AG10803 (cell line): ENCODE measurements at regions not wholly inside any gene's neighbourhood (a gene's known extent, or its start where the extent isn't known, plus 50 kb on each side); places are given as distances from the start of the nearest gene placed in this dataset.

ENCODE experiments used
- DNase-seq: peaks from one replicate; pipeline ENCODE4 v3.0.0; 2010; ENCODE audit warnings: low read depth
- H3K4me3 ChIP-seq: 2 replicates; pipeline ENCODE4 v1.5.1; 2011; ENCODE audit warnings: mild to moderate bottlenecking, low read length, control low read depth
- CTCF ChIP-seq: conservative IDR thresholded peaks from 2 replicates; pipeline ENCODE4 v1.5.1; 2011; ENCODE audit warnings: mild to moderate bottlenecking, low read length, control low read depth, inconsistent platforms

DNA sequence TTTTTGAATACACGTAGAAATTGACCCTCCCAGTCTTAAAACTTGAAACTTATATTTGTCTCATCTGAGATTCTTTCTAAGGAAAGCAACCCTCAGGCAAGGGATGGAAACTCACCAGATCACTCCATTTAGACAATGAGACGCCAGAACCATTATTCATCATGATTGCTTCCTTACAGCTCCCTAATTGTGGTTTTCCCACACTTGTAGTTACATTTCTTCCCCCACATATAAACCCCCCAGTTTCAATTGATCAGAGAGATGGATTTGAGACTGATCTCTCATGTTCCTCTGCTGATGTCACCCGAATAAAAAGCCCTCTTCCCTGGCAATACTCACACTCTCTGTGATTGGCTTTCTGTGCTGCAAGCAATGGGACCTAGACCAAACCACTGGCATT is 197.9 kb upstream of the STARD13 start:
- peak; percentile 36 for DNase-seq
- no peak for TF ChIP-seq CTCF
- H3K4me3 ChIP-seq, result no peak overlapping the region

DNA sequence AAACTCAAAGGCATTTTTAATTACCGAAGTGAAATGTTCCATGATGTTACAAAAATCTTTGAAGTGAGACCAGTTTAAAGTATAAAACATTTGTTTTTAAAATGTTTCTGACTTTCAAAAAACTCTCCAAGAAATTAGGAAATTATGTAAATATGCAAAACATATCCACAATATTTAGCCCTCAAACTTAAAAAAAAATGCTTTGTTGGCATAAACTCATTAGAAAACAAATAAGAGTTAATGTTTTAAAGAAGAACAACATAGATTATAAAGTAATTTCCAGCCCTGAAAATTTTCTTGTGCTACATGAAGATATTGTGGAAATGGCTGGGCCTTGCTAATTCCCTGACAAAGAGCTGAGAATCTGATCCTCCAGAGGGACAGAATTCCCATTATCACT is 199.7 kb upstream of the STARD13 start:
- H3K4me3 ChIP-seq, result no peak overlapping the region
- DNase-seq, result no peak
- TF ChIP-seq CTCF, result no peak

- no peak overlapping the region; the same call in 1 of the 2 replicates for H3K4me3 ChIP-seq
- DNase-seq, result peak; percentile 59
Observed at GRCh38 chr13:33487575-33488243, 202.2 kb upstream of the STARD13 start.

DNA sequence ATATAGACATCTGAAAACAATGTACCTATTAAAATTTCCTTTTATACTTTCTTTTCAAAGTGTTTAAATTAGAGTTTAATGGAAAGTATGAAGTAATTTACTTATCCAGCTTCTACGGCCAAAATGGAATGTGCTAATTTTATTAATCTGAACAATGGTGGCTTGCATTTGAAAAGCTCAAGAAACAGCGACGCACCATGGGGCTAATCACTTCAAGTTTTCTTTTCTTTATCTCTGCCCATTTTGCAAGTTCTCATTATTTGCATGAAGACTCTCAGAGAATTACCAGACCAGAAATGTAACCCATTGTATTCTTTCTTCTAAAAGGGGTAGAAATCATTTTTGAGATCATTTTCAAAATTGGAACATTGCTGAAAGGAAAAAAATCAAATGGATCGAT is 204.0 kb upstream of the STARD13 start:
- DNase-seq, result no peak
- H3K4me3 ChIP-seq, result no peak overlapping the region
- no peak for TF ChIP-seq CTCF

More at GRCh38 chr13:33487575-33488243, 202.2 kb upstream of the STARD13 start:
- peak; percentile 61 for TF ChIP-seq CTCF

DNA sequence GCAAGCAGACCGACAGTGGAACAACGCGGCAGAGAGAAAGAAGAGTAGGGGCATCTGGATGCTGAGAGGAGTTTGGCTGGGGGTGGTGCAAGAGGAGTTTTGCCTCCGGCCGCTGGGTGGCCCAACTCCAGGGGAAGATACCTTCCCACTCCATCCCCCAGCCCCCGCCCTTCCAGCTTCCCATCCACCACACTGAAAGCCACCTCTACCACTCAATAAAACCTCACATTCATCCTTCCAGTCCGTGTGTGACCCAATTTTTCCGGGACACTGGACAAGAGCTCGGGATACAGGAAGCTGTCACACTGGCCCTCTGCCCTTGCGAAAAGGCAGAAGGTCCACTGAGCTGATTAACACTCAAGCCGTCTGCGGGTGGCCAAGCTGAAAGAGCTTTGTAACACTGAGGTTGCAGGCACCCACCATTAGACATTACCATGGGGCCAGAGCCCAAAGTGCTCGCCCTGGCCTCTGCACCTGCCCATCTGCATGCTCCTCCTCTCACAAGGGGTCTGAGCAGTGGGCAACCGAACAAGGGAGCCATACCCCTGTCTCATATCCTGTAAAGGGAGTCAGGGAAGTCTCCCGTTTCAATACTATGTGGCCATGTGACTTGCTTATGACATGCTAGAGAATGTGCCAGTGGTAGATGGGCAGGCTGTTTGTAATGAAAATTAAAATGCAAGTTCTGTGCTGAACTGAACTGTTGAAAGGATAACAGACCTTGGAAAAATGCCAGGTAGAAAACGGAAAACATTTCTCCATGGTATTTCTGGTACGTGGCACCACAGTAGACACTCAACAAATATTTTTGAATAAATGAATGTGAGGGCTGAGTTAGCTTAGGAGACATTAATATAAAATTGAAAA is 205.1 kb upstream of the STARD13 start:
- peak; percentile 58 for DNase-seq
- no peak for TF ChIP-seq CTCF
- no peak overlapping the region for H3K4me3 ChIP-seq

- no peak for TF ChIP-seq CTCF
- DNase-seq, result no peak
- no peak overlapping the region for H3K4me3 ChIP-seq
Observed at GRCh38 chr13:33493672-33494365, 208.3 kb upstream of the STARD13 start.
